ENCODE measurements at regions not wholly inside any gene's neighbourhood (a gene's known extent, or its start where the extent isn't known, plus 50 kb on each side); places are given as distances from the start of the nearest gene placed in this dataset.

- Mint-ChIP-seq H3K27me3 (ENCODE audit: low read depth) (no peaks in the 10 kb centered on the region), H3K36me3 (ENCODE audit: low read depth) (no peaks in the 10 kb centered on the region), H3K9me3 (peaks cover 14% of the 10 kb centered on the region), H3K4me1 (peaks cover 3% of the 10 kb centered on the region), H3K27ac (ENCODE audit: unreplicated experiment) (no peak overlapping the region), H3K4me3 (no peak overlapping the region)
- no peak for DNase-seq (ENCODE audit: low read depth, low spot score)
- TF ChIP-seq CTCF (conservative IDR thresholded peaks at IDR 0.05): no peak
Observed at GRCh38 chr3:28951772-28952556, 328.9 kb upstream of the RBMS3 start.

GRCh38 chr3:28958656-28959055 lies 322.2 kb upstream of the RBMS3 start:
- H3K36me3 Mint-ChIP-seq (ENCODE audit: low read depth): peaks cover 4% of the 10 kb centered on the region
- H3K9me3 Mint-ChIP-seq: peaks cover 10% of the 10 kb centered on the region
- H3K27ac Mint-ChIP-seq (ENCODE audit: unreplicated experiment): no peak overlapping the region
- no peaks in the 10 kb centered on the region for H3K27me3 Mint-ChIP-seq (ENCODE audit: low read depth)
- H3K4me3 Mint-ChIP-seq: no peak overlapping the region
- no peak for DNase-seq (ENCODE audit: low read depth, low spot score)
- H3K4me1 Mint-ChIP-seq: peaks cover 3% of the 10 kb centered on the region
- no peak for TF ChIP-seq CTCF (conservative IDR thresholded peaks at IDR 0.05)

GRCh38 chr3:28971156-28971555 lies 309.7 kb upstream of the RBMS3 start:
- Mint-ChIP-seq H3K27ac (ENCODE audit: unreplicated experiment) (no peak overlapping the region), H3K27me3 (ENCODE audit: low read depth) (no peaks in the 10 kb centered on the region), H3K36me3 (ENCODE audit: low read depth) (peaks cover 17% of the 10 kb centered on the region), H3K4me1 (no peaks in the 10 kb centered on the region), H3K9me3 (peaks cover 19% of the 10 kb centered on the region), H3K4me3 (no peak overlapping the region)
- no peak for TF ChIP-seq CTCF (conservative IDR thresholded peaks at IDR 0.05)
- no peak for DNase-seq (ENCODE audit: low read depth, low spot score)

GRCh38 chr3:28972921-28973320 lies 307.9 kb upstream of the RBMS3 start:
- Mint-ChIP-seq H3K27me3 (ENCODE audit: low read depth) (no peaks in the 10 kb centered on the region), H3K4me1 (no peaks in the 10 kb centered on the region), H3K36me3 (ENCODE audit: low read depth) (peaks cover 14% of the 10 kb centered on the region), H3K9me3 (peaks cover 16% of the 10 kb centered on the region), H3K27ac (ENCODE audit: unreplicated experiment) (no peak overlapping the region), H3K4me3 (no peak overlapping the region)
- no peak for DNase-seq (ENCODE audit: low read depth, low spot score)
- TF ChIP-seq CTCF (conservative IDR thresholded peaks at IDR 0.05): no peak

GRCh38 chr3:28973609-28974008 lies 307.3 kb upstream of the RBMS3 start:
- peaks cover 15% of the 10 kb centered on the region for H3K9me3 Mint-ChIP-seq
- no peak for DNase-seq (ENCODE audit: low read depth, low spot score)
- TF ChIP-seq CTCF (conservative IDR thresholded peaks at IDR 0.05): no peak
- H3K4me1 Mint-ChIP-seq: no peaks in the 10 kb centered on the region
- no peaks in the 10 kb centered on the region for H3K27me3 Mint-ChIP-seq (ENCODE audit: low read depth)
- H3K27ac Mint-ChIP-seq (ENCODE audit: unreplicated experiment): no peak overlapping the region
- H3K4me3 Mint-ChIP-seq: no peak overlapping the region
- H3K36me3 Mint-ChIP-seq (ENCODE audit: low read depth): peaks cover 12% of the 10 kb centered on the region
